Upper lobe of left lung (tissue), 6 donors: ENCODE measurements at regions not wholly inside any gene's neighbourhood (a gene's known extent, or its start where the extent isn't known, plus 50 kb on each side); places are given as distances from the start of the nearest gene placed in this dataset.

Experiments
- ATAC-seq, 2 donors: fragments of 200-7000 bp; cut with Tn5 transposase; one replicate each; pipeline ENCODE4 v1.9.1; 2022; ENCODE audit warnings: mild to moderate bottlenecking in 2 of 2, moderate library complexity in 2 of 2; ENCODE audit not compliant: low FRiP score in 2 of 2
- DNase-seq, 2 donors: peaks; one replicate each; pipeline ENCODE4 v3.0.0-alpha.2; 2019 to 2020
- H3K27ac ChIP-seq, 4 donors: fragments of 200-600 bp; sonication (generic); one replicate each; pipeline ENCODE4 v1.5.1; 2016 to 2019
- H3K27me3 ChIP-seq, 4 donors: fragments of 200-600 bp; sonication (generic); one replicate each; pipeline ENCODE4 v1.5.1; 2017 to 2019
- H3K36me3 ChIP-seq, 4 donors: fragments of 200-600 bp; sonication (generic); one replicate each; pipeline ENCODE4 v1.5.1; 2016 to 2019
- H3K4me1 ChIP-seq, 4 donors: fragments of 200-600 bp; sonication (generic); one replicate each; pipeline ENCODE4 v1.5.1; 2018 to 2019
- H3K4me3 ChIP-seq, 4 donors: fragments of 200-600 bp; sonication (generic); one replicate each; pipeline ENCODE4 v1.5.1; 2017 to 2019; ENCODE audit warnings: mild to moderate bottlenecking in 2 of 4, moderate library complexity in 1 of 4
- H3K9me3 ChIP-seq, 4 donors: fragments of 200-600 bp; sonication (generic); one replicate each; pipeline ENCODE4 v1.5.1; 2018 to 2019
- EP300 ChIP-seq, 4 donors: sonication (generic); formaldehyde crosslinking; IDR thresholded peaks; one replicate each; pipeline ENCODE4 v1.5.1; 2017; ENCODE audit warnings: antibody characterized with exemption in 4 of 4, control low read depth in 2 of 4
- POLR2A ChIP-seq, 4 donors: fragments of 450-650 bp; IDR thresholded peaks; one replicate each; pipeline ENCODE4 v1.5.1; 2016 to 2017; ENCODE audit warnings: antibody characterized with exemption in 4 of 4, mild to moderate bottlenecking in 2 of 4
- POLR2AphosphoS5 ChIP-seq, 2 donors: sonication (generic); formaldehyde crosslinking; IDR thresholded peaks; one replicate each; pipeline ENCODE4 v1.5.1; 2017; ENCODE audit warnings: antibody characterized with exemption in 2 of 2
- WGBS, 2 donors: methylation state at CpG; one replicate each; pipeline ENCODE4 v1.1.5; 2017 to 2018; 5-methylcytosine and 5-hydroxymethylcytosine counted together
- TF ChIP-seq, protein P1 (sequence below), 6 experiments: fragments of 450-650 bp in 4 of 6; fragments of 200-600 bp in 2 of 6; sonication (generic) in 2 of 6; IDR thresholded peaks; one replicate each; pipeline ENCODE4 v1.5.1; 2016 to 2019; ENCODE audit warnings: antibody characterized with exemption in 6 of 6
- donor health status: DM: no; HTN: no; CAD: no; lungs with moderate emphysema.
- donor health status: DM: no; HTN: yes; CAD: no; lungs with severe emphysema.

DNA sequence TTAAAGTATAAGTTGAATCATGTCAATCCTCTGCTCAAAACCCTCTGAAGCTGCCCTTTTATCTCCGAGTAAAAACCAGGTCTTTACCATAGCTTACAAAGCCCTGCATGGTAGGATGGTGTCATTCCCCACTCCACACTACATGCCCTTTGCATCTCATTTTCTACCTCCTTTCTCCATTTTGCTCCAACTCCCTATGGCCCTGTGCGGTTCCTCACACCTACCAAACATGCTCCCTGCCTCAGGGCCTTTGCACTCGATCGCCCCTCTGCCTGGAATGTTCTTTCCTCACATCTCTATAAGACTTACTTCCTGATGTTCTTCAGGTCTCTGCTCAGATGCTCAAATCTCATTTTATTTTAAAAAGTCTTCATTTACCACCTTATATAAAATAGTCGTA lies 80.7 kb downstream of the MYL12B start:
- WGBS, 2 donors = 96 to 97% methylated on average over 5 of the region's 5 CpGs
- no peaks in the 10 kb centered on the region for H3K27me3 ChIP-seq
- DNase-seq (no peak), ATAC-seq (no peak)
- no peak overlapping the region for H3K27ac ChIP-seq
- H3K36me3 ChIP-seq = no peaks in the 10 kb centered on the region
- no peaks in the 10 kb centered on the region for H3K4me1 ChIP-seq
- TF ChIP-seq, protein P1, sequence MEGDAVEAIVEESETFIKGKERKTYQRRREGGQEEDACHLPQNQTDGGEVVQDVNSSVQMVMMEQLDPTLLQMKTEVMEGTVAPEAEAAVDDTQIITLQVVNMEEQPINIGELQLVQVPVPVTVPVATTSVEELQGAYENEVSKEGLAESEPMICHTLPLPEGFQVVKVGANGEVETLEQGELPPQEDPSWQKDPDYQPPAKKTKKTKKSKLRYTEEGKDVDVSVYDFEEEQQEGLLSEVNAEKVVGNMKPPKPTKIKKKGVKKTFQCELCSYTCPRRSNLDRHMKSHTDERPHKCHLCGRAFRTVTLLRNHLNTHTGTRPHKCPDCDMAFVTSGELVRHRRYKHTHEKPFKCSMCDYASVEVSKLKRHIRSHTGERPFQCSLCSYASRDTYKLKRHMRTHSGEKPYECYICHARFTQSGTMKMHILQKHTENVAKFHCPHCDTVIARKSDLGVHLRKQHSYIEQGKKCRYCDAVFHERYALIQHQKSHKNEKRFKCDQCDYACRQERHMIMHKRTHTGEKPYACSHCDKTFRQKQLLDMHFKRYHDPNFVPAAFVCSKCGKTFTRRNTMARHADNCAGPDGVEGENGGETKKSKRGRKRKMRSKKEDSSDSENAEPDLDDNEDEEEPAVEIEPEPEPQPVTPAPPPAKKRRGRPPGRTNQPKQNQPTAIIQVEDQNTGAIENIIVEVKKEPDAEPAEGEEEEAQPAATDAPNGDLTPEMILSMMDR (IDR thresholded peaks at IDR 0.05) = no peak
- TF ChIP-seq EP300 (IDR thresholded peaks at IDR 0.05) (no peak), POLR2AphosphoS5 (IDR thresholded peaks at IDR 0.05) (no peak), POLR2A (IDR thresholded peaks at IDR 0.05) (no peak)
- no peak overlapping the region for H3K4me3 ChIP-seq
- H3K9me3 ChIP-seq = no peaks in the 10 kb centered on the region

DNA sequence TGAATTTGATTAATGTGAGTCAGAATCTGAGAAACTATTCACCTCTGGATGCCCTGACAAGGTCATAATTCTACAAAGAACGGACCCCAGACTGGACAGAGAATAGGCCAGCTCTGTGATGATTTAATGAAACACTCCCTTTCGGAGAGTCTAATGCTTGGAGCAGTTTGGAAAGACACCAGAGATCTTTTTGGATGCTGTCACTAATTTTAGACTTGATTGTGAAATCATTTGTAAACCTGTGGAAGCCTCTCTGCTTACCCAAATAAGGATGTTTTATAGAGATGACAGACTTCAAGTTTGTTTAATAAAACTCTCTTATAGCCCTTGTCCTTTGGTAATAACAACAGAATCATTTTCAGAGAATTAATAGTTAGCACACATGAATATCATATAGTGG lies 83.5 kb downstream of the MYL12B start:
- TF ChIP-seq POLR2A (IDR thresholded peaks at IDR 0.05) (no peak), EP300 (IDR thresholded peaks at IDR 0.05) (no peak), POLR2AphosphoS5 (IDR thresholded peaks at IDR 0.05) (no peak)
- TF ChIP-seq, protein P1 (IDR thresholded peaks at IDR 0.05) = no peak
- Histone ChIP-seq H3K36me3 (no peaks in the 10 kb centered on the region), H3K27me3 (no peaks in the 10 kb centered on the region), H3K4me3 (no peak overlapping the region), H3K9me3 (no peaks in the 10 kb centered on the region), H3K4me1 (no peaks in the 10 kb centered on the region), H3K27ac (no peak overlapping the region)
- ATAC-seq (peak in 1 of 2 donors; percentile 83), DNase-seq (no peak)
- WGBS, 2 donors = 72 to 74% methylated on average over 2 of the region's 2 CpGs

DNA sequence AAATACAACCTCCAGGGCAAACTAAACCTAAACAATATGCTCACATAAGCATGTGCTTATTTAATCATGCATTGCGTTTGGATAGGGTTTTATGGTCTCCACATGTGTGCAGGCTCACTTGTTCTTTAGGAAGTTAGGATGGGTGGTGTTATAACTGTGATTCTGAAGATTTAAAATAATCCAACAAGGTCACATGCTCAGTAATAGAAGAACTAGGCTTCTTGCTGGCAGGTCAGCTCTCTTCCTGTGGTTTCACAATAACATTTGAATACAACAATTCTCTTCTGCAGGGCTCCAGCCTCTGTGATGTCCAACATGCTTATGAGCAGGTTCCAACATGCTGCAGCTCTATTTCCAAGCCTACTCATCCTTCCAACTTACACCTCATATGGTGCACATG lies 84.0 kb downstream of the MYL12B start:
- Histone ChIP-seq H3K27me3 (no peaks in the 10 kb centered on the region), H3K4me3 (no peak overlapping the region), H3K36me3 (no peaks in the 10 kb centered on the region), H3K9me3 (no peaks in the 10 kb centered on the region), H3K4me1 (no peaks in the 10 kb centered on the region), H3K27ac (no peak overlapping the region)
- DNase-seq (no peak), ATAC-seq (peak in 1 of 2 donors; percentile 41)
- 50 to 72% methylated on average over 1 of the region's 1 CpG for WGBS, 2 donors
- TF ChIP-seq POLR2AphosphoS5 (IDR thresholded peaks at IDR 0.05) = no peak
- TF ChIP-seq EP300 (IDR thresholded peaks at IDR 0.05) = no peak
- no peak for TF ChIP-seq POLR2A (IDR thresholded peaks at IDR 0.05)
- TF ChIP-seq, protein P1 (IDR thresholded peaks at IDR 0.05) = no peak

DNA sequence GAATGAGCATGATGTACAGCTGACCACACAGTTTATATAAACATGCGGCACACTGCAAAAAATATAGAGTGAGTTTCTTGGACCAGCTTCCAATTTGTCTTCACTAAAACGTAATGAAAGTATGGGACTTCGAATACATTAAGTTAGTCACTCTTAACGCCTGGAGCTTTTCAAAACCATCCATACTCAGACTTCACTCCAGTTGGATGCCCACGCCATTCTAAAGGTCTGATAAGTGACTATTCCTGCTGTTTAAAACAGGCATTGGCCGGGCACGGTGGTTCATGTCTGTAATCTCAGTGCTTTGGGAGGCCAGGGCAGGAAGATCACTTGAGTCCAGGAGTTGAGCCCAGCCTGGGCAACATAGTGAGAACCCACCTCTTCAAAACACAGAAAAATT lies 84.6 kb downstream of the MYL12B start:
- no peaks in the 10 kb centered on the region for H3K9me3 ChIP-seq
- 49 to 73% methylated on average over 7 of the region's 7 CpGs for WGBS, 2 donors
- no peak overlapping the region for H3K27ac ChIP-seq
- TF ChIP-seq, protein P1 (IDR thresholded peaks at IDR 0.05) = no peak
- TF ChIP-seq EP300 (IDR thresholded peaks at IDR 0.05) (no peak), POLR2AphosphoS5 (IDR thresholded peaks at IDR 0.05) (no peak), POLR2A (IDR thresholded peaks at IDR 0.05) (no peak)
- ATAC-seq = no peak
- H3K4me3 ChIP-seq = no peak overlapping the region
- no peaks in the 10 kb centered on the region for H3K27me3 ChIP-seq
- no peaks in the 10 kb centered on the region for H3K36me3 ChIP-seq
- no peak for DNase-seq
- no peaks in the 10 kb centered on the region for H3K4me1 ChIP-seq

DNA sequence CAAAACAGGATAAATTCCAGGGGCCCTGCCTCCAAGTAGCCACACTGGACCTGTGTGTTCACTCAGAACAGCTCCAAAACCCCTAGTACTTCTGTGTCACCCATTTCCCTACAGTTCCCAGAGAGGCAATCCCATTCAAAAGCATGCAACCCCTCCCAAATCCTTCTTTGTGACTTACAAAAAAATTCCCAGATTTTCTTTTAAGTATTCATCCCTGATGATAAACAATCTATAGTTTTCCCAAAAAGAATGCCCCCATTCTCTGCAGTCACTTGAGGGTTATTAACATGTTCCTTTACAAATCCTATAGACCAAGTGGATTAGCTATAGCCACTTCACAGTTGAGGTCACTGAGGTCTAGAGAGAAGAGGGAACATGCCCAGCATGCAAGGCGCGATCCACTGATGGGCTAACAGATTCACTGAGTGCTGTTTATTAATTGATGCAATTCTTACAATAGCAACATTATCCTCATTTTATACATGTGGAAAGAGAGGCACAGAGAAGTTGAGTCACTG lies 85.4 kb downstream of the MYL12B start:
- no peak overlapping the region for H3K4me3 ChIP-seq
- ATAC-seq = no peak
- TF ChIP-seq POLR2AphosphoS5 (IDR thresholded peaks at IDR 0.05) (no peak), EP300 (IDR thresholded peaks at IDR 0.05) (no peak), POLR2A (IDR thresholded peaks at IDR 0.05) (no peak)
- TF ChIP-seq, protein P1 (IDR thresholded peaks at IDR 0.05) = no peak
- DNase-seq = no peak
- H3K4me1 ChIP-seq = no peaks in the 10 kb centered on the region
- WGBS, 2 donors = 96 to 100% methylated on average over 2 of the region's 2 CpGs
- H3K9me3 ChIP-seq = no peaks in the 10 kb centered on the region
- H3K27me3 ChIP-seq = no peaks in the 10 kb centered on the region
- H3K27ac ChIP-seq = no peak overlapping the region
- H3K36me3 ChIP-seq = no peaks in the 10 kb centered on the region
